Stimulated activated CD8-positive, alpha-beta memory T cell treated with anti-CD3 and anti-CD28 coated beads, Interleukin-2, amount 100 ng/mL, for 1 hour (primary cell): ENCODE measurements at regions not wholly inside any gene's neighbourhood (a gene's known extent, or its start where the extent isn't known, plus 50 kb on each side); places are given as distances from the start of the nearest gene placed in this dataset.

Source experiments
- DNase-seq, 2 donors: peaks; one replicate each; pipeline ENCODE4 v3.0.0-alpha.2; 2020; ENCODE audit warnings: low read depth in 2 of 2

- DNase-seq = no peak
These were observed 247.1 kb downstream of the ANAPC1 start for GRCh38 chr2:111636905-111637304.

DNA sequence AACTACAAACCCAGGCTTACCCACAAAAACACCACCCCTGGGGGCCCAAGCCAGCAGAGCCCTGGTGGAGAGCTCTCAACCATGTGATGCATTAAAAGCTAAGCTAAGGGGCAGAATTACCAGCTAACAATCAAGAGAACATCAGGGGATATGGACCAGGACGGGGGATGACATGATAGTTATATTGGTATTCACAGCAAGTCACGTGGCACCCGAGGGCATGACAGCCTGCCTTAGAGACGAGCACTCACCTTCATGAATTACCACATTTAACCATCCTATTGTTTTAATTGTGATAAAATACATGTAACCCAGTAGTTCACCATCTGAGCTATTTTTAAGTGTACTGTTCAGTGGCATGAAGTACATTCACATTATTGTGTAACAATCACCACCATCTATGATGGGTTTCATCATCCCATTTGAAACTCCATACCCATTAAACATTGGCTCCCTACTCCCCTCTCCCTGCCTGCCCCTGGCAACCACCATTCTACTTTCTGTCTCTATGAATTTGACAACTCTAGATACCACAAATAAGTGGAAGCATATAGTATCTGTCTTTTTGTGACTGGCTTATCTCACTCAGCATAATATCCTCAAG, 245.6 kb downstream of the ANAPC1 start:
- DNase-seq = no peak

DNA sequence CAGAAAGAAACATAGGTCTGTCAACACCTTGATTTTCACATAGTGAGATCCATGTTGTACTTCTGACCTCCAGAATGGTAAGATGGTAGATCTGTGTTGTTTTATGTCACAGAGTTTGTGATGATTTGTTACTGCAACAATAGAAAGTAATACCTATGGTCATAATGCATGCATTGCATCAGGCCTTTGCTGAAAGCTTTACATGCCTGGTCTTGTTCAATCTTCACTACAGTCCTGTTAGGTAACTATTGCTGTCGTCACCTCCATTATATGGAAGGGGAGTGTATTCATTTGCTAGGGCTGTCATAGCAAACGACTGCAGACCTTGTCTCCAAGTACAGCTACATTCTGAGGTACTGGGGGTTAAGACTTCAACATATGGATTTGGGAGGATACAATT, 243.5 kb downstream of the ANAPC1 start:
- DNase-seq = no peak

- DNase-seq = no peak
These were observed 241.2 kb downstream of the ANAPC1 start for GRCh38 chr2:111642586-111643327.

GRCh38 chr2:111643759-111644158, 240.2 kb downstream of the ANAPC1 start:
- no peak for DNase-seq

GRCh38 chr2:111647359-111647758, 236.6 kb downstream of the ANAPC1 start:
- no peak for DNase-seq

- no peak for DNase-seq
These were observed 232.0 kb downstream of the ANAPC1 start for GRCh38 chr2:111652038-111652437.

DNA sequence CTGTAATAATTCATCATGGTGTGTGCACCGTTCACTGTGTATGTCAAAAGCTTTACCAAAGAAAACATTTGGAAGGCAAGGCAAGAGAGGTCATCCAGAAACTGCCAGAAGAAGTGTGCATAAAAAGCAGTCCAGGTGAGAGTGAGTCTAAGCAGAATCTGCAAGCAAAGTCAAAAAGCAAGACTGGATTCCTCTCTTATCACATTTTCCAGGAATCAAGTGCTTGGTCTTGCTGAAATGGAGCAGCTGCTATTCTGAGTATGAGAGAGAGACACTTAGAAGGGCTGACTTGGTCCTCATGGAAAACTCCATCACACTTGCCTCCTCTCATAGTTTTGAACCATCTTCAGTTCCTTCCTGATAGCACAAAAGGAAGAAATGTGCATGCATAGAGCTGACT, 231.3 kb downstream of the ANAPC1 start:
- no peak for DNase-seq

DNA sequence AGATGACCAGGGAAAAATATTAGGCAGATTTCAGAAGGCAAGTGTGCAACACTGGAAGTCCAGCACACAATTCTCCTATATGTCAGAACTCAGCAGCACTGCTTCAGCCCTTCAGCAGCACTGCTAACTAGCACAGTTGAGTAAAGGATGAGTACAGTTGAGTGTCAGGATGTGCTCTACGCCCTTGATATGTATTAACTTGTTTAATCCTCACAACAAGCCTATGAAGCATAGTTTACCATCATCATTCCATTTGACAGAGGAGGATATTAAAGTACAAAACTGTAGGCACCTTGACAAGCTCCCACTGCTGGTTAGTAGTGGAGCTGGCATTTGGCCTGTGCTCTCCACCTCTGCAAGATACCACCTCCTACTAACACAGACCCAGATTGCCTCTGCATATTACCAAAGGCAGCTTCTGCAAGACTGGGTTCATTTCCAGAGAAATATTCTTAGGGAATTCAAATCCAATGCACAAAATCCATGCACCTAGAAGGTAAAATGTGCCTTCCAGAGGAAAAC, 230.8 kb downstream of the ANAPC1 start:
- no peak for DNase-seq

DNA sequence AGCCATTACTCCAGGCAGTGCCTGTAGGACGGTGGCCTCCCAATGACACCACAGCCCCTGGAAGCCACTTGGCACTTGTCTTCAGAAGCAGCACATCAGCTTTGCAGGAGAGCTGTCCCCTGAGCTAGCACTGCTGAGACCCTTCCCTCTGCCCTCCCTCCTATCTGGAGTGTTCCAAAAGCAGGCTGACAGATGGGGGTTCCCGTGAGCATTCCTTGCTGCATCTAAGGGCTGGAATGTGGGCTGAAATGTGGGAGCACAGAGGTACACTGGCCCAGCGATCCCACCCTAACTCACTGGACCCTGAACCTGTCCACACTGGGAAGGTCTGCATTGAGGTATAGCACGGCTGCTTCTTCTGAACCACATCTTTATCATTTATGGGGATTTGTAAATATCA, 230.1 kb downstream of the ANAPC1 start:
- no peak for DNase-seq

DNA sequence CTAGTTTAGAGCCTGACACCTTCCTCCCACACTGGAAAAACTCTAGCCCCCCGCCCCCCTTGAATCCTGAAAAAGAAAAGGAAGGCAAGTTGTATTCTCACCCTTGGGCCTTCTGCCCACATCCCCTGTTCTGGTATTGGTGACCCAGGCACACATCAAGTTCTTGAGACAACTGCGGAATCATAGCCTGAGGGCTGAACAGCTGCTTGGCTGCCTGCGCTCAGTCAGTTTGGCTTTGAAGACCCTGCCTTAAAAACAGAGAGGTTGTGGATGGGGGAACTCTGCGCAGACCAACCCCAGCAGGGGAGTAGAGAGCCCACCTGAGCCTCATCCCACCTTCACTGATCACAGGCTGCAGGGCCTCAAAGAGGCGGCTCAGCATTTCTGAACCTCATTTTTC, 229.2 kb downstream of the ANAPC1 start:
- no peak for DNase-seq

DNA sequence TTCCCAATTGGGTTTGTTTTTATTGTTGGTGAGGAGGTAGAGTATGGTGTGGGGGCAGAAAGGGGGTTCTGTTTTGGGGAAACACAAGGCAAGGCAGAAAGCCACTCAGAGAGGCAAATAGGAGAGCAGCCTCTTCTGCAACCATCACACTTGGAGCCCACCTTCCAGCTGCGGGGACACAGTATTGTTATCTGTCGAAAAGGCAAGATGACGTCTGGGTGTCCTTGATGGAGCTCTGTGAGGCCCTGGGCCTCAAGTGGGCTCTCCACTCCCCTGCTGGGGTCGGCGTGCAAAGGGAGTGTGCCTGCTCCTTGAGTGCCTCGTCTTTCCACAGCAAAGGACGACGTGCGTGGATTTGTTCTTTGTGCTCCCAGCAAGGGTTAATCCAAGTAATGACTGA, 227.6 kb downstream of the ANAPC1 start:
- no peak for DNase-seq

- DNase-seq = no peak
These were observed 227.1 kb downstream of the ANAPC1 start for GRCh38 chr2:111656894-111657293.

GRCh38 chr2:111657351-111657975, 226.5 kb downstream of the ANAPC1 start:
- DNase-seq = no peak

DNA sequence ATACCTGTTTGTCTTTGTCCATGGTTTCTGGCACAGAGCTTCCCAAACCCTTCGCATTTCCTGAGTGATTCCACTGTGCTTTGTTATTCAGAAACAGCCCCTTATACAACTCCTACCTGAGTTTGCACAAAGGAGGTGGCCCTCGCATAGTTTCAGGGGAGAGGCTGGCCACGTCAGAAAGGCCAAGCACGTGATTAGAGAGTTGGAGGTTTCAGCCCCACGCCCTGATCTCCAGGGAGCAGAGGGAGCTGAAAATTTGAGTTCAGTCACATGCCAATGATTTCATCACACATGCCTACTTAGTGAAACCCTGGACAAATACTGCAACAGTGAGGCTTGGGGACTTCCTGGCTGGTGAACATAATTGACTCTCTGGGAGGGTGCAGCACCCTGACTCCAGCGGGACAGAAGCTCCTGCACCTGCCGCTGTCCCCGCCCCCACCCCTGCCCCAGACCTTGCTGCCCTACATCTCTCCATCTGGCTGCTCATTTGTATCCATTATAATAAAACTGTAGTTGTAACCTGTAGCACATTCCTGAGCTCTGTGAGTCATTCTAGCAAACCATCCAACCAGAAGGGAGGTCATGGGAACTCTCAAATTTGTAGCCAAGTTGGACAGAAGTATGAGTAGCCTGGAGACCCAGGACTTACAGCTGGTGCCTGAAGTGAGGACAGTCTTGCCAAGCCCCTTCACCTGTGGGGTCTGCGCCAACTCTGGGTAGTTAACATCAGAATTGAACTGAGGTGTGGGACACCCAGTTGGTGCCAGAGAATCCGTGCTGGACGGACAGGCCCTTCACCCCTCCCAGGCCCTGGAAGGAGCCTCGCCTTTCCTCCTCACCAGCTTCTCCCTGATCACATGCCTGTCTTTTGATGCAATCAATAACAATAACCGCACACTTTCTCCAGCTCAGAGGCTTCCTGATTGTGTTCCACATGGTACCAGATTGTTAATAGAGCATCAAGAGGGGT, 224.3 kb downstream of the ANAPC1 start:
- no peak for DNase-seq

DNA sequence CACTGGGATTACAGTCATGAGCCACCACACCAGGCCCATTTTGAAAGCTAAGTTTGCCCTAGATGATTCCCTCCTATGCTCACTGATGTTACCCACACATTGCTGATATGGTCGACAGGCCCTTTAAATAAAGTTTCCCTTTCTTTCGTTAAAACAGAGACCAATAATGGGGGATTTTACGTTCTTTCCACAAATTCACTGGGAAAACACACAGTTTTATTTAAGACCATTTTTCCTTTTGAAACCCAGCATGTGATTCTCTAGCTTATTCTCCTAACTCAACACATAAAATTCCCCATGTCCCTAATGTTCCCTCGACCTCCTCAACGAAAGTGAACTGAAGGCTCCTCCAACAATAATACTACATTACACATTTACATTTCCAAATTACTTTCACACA, 223.2 kb downstream of the ANAPC1 start:
- no peak for DNase-seq

DNA sequence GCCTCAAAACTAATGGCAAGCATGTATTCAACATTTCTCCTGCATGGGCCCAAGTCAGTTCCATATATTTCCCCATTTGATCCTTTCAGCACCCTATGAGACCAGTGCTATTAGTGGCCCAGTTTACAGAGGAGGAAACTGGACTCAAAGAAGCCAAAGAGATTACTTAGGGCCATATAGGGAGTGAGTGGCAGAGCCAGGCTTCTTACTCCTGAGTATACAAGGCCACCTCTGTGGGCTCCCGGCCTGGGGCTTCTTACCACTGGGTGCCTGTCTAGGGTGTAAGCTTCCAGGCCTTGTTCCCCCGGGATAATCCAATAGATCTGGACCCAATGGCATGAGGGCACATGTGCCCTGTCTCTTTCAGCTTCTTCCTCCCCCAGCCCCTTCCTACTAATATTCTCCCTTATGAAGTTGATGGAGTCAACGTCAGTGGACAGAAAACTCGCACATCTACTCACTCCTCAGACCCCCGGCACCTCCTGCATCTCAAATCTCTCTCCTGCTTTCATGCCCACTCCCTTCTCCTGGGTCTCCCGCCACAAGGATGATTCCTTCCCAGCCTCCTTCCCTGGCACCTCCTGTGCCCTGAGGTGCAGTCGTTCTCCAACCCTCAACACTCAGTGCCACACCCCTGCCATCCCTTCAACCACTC, 222.6 kb downstream of the ANAPC1 start:
- DNase-seq = no peak

- DNase-seq = no peak
These were observed 221.8 kb downstream of the ANAPC1 start for GRCh38 chr2:111662039-111662770.

DNA sequence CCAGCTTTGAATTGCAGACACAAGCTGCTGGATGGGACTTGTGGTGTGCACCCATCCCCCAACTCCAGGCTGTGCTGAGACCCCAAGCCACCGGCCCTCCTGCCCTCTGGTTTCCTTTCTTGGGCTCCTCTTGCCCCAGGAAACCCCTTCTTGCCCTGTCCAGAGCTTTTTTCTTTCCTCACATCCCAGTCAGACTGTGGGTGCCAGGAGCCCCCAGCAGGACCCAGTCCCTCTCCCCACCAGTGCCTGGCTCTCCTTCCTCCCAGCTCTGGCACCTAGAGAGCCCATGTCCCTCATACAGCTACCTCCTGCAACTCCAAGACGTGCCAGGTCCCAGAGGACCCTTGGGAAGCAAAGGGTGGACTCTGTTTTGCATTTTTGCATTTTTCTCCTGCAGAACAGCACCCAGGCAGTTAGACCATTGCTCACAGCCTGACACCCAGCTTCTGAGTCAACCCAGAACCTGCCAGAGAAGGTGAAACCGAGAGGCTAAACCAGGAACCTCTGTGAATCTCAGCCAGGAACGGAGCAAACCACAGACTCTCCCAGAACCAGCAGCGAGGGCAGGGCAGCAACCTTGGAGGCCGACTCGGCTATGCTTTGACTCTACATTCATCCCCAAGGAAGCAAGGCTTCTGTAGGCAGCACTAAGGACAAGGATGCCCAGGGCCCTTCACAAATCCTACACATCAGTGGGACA, 221.1 kb downstream of the ANAPC1 start:
- DNase-seq = no peak
